CD4-positive, alpha-beta T cell (primary cell): ENCODE measurements at regions not wholly inside any gene's neighbourhood (a gene's known extent, or its start where the extent isn't known, plus 50 kb on each side); places are given as distances from the start of the nearest gene placed in this dataset.

Experiments
- ATAC-seq: fragments of 200-7000 bp; cut with Tn5 transposase; one replicate; pipeline ENCODE4 v1.10.0; 2022; ENCODE audit warnings: mild to moderate bottlenecking; ENCODE audit not compliant: poor library complexity
- CTCF ChIA-PET: fragments of 350-600 bp; sonication (Branson Sonifier 250); formaldehyde crosslinking; loops from one replicate; lab custom pipeline; 2021; ENCODE audit warnings: antibody characterized with exemption, inconsistent platforms; lab: Charles Lee
- POLR2A ChIA-PET: fragments of 350-600 bp; sonication (Branson Sonifier 250); formaldehyde crosslinking; loops from one replicate; lab custom pipeline; 2021; ENCODE audit warnings: antibody characterized with exemption, inconsistent platforms; lab: Charles Lee
- DNase-seq, 14 experiments: peaks; one replicate each; pipeline ENCODE4 v3.0.0-alpha.2; 2013 to 2020; ENCODE audit warnings: mixed read lengths in 2 of 14
- H3K27ac ChIP-seq, 2 donors: one replicate each; pipeline versions ENCODE4 v1.5.1 to v1.7.0; 2013; ENCODE audit warnings: low read length in 2 of 2, low read depth in 1 of 2, mild to moderate bottlenecking in 1 of 2
- H3K27me3 ChIP-seq, 2 experiments: 1 replicate in 1 of 2; 2 replicates in 1 of 2; pipeline versions ENCODE4 v1.6.1 to v1.7.0; 2013; ENCODE audit warnings: low read length in 2 of 2, control low read depth in 1 of 2, mild to moderate bottlenecking in 1 of 2, moderate library complexity in 1 of 2; ENCODE audit not compliant: insufficient read depth in 2 of 2, control insufficient read depth in 1 of 2
- H3K36me3 ChIP-seq: one replicate; pipeline ENCODE4 v1.6.1; 2013; ENCODE audit warnings: low read length, control low read depth; ENCODE audit not compliant: insufficient read depth
- H3K4me1 ChIP-seq: one replicate; pipeline ENCODE4 v1.6.1; 2013; ENCODE audit warnings: low read length, control low read depth; ENCODE audit not compliant: insufficient read depth
- H3K4me3 ChIP-seq: one replicate; pipeline ENCODE4 v1.5.1; 2013; ENCODE audit warnings: mild to moderate bottlenecking, low read length, moderate library complexity
- H3K9me3 ChIP-seq, 2 experiments: 1 replicate in 1 of 2; 2 replicates in 1 of 2; pipeline versions ENCODE4 v1.6.1 to v1.7.0; 2013; ENCODE audit warnings: low read length in 2 of 2, mild to moderate bottlenecking in 2 of 2, control low read depth in 1 of 2, moderate library complexity in 1 of 2; ENCODE audit not compliant: control insufficient read depth in 1 of 2, insufficient read depth in 1 of 2
- H3K27ac Mint-ChIP-seq: one replicate; pipeline ENCODE4 v1.8.0; 2020; ENCODE audit warnings: mixed read lengths
- H3K27me3 Mint-ChIP-seq: one replicate; pipeline ENCODE4 v1.8.0; 2021; ENCODE audit warnings: mixed read lengths
- H3K36me3 Mint-ChIP-seq: one replicate; pipeline ENCODE4 v1.8.0; 2021; ENCODE audit warnings: low read depth, mixed read lengths
- H3K4me1 Mint-ChIP-seq: one replicate; pipeline ENCODE4 v1.8.0; 2021; ENCODE audit warnings: low read depth, mixed read lengths
- H3K4me3 Mint-ChIP-seq: one replicate; pipeline ENCODE4 v1.8.0; 2020; ENCODE audit warnings: mild to moderate bottlenecking, mixed read lengths
- H3K9me3 Mint-ChIP-seq: one replicate; pipeline ENCODE4 v1.8.0; 2020; ENCODE audit warnings: mixed read lengths
- CTCF ChIP-seq: fragments of 200-600 bp; IDR thresholded peaks from one replicate; pipeline ENCODE4 v1.8.0; 2022; ENCODE audit warnings: antibody characterized with exemption, mild to moderate bottlenecking
- intact Hi-C, 2 experiments: fragments of 100-400 bp; cut with DNase I in 1 of 2; cut with micrococcal nuclease in 1 of 2; formaldehyde crosslinking; loops; one replicate each; pipeline versions ENCODE4 v1.15.1 to v1.9.0; 2023 to 2025; cut with DNase I, micrococcal nuclease

GRCh38 chr16:65681406-65681805 is 559.5 kb upstream of the CDH11 start:
- H3K27me3 Mint-ChIP-seq: no peaks in the 10 kb centered on the region
- H3K9me3 Mint-ChIP-seq: peaks cover 11% of the 10 kb centered on the region
- no peak overlapping the region for H3K4me3 Mint-ChIP-seq
- ChIA-PET CTCF (no interaction called here), POLR2A (interaction anchor here (0.6 kb wide), 1 partner anchor 493 kb away, joined by 7 read pairs; no protein-coding TSS in a partner anchor)
- no peak for TF ChIP-seq CTCF
- intact Hi-C loops: no loop called here
- no peak overlapping the region for H3K27ac Mint-ChIP-seq
- DNase-seq: no peak
- H3K36me3 Mint-ChIP-seq: no peaks in the 10 kb centered on the region
- no peak for ATAC-seq
- Histone ChIP-seq H3K27ac (no peak overlapping the region), H3K9me3 (peaks cover 7 to 11% of the 10 kb centered on the region in 2 experiments), H3K36me3 (no peaks in the 10 kb centered on the region), H3K4me1 (no peaks in the 10 kb centered on the region), H3K4me3 (no peak overlapping the region), H3K27me3 (no peaks in the 10 kb centered on the region)
- no peaks in the 10 kb centered on the region for H3K4me1 Mint-ChIP-seq

GRCh38 chr16:65679785-65680184 is 557.9 kb upstream of the CDH11 start:
- Histone ChIP-seq H3K36me3 (no peaks in the 10 kb centered on the region), H3K27me3 (no peaks in the 10 kb centered on the region), H3K27ac (no peak overlapping the region), H3K9me3 (peaks cover 7 to 13% of the 10 kb centered on the region in 2 experiments), H3K4me3 (no peak overlapping the region), H3K4me1 (no peaks in the 10 kb centered on the region)
- no peak for TF ChIP-seq CTCF
- Mint-ChIP-seq H3K27ac (no peak overlapping the region), H3K4me3 (no peak overlapping the region), H3K36me3 (no peaks in the 10 kb centered on the region), H3K4me1 (no peaks in the 10 kb centered on the region), H3K9me3 (peaks cover 10% of the 10 kb centered on the region), H3K27me3 (no peaks in the 10 kb centered on the region)
- no peak for DNase-seq
- ChIA-PET POLR2A (no interaction called here), CTCF (no interaction called here)
- intact Hi-C loops: no loop called here
- no peak for ATAC-seq

GRCh38 chr16:65675161-65675560 is 553.3 kb upstream of the CDH11 start:
- TF ChIP-seq CTCF: no peak
- intact Hi-C loops: no loop called here
- CTCF ChIA-PET: no interaction called here
- Histone ChIP-seq H3K36me3 (no peaks in the 10 kb centered on the region), H3K4me1 (no peaks in the 10 kb centered on the region), H3K27ac (no peak overlapping the region), H3K9me3 (peaks cover 0 to 12% of the 10 kb centered on the region in 2 experiments), H3K4me3 (no peak overlapping the region), H3K27me3 (no peaks in the 10 kb centered on the region)
- no peaks in the 10 kb centered on the region for H3K27me3 Mint-ChIP-seq
- no peak overlapping the region for H3K4me3 Mint-ChIP-seq
- no peaks in the 10 kb centered on the region for H3K36me3 Mint-ChIP-seq
- no peak for DNase-seq
- POLR2A ChIA-PET: no interaction called here
- no peak overlapping the region for H3K27ac Mint-ChIP-seq
- peaks cover 3% of the 10 kb centered on the region for H3K9me3 Mint-ChIP-seq
- ATAC-seq: no peak
- H3K4me1 Mint-ChIP-seq: no peaks in the 10 kb centered on the region
